ENCODE measurements at regions not wholly inside any gene's neighbourhood (a gene's known extent, or its start where the extent isn't known, plus 50 kb on each side); places are given as distances from the start of the nearest gene placed in this dataset.

- no peak overlapping the region for H3K27ac Mint-ChIP-seq
- H3K36me3 Mint-ChIP-seq: peaks cover 2% of the 10 kb centered on the region
- TF ChIP-seq CTCF (IDR thresholded peaks at IDR 0.05; ENCODE audit: unreplicated experiment): no peak
- peaks cover 28% of the 10 kb centered on the region for H3K27me3 Mint-ChIP-seq (ENCODE audit: low read depth)
- no peak for DNase-seq (ENCODE audit: low spot score in 2 of 2, unreplicated experiment in 2 of 2)
- H3K4me3 Mint-ChIP-seq: no peak overlapping the region
- H3K9me3 Mint-ChIP-seq: peaks cover 31% of the 10 kb centered on the region
- no peaks in the 10 kb centered on the region for H3K4me1 Mint-ChIP-seq
These were observed 109.0 kb upstream of the FSTL4 start for GRCh38 chr5:133721365-133721764.

- Mint-ChIP-seq H3K9me3 (peaks cover 31% of the 10 kb centered on the region), H3K27ac (no peak overlapping the region), H3K4me1 (no peaks in the 10 kb centered on the region), H3K36me3 (peaks cover 2% of the 10 kb centered on the region), H3K27me3 (ENCODE audit: low read depth) (peaks cover 36% of the 10 kb centered on the region), H3K4me3 (no peak overlapping the region)
- TF ChIP-seq CTCF (IDR thresholded peaks at IDR 0.05; ENCODE audit: unreplicated experiment): no peak
- no peak for DNase-seq (ENCODE audit: low spot score in 2 of 2, unreplicated experiment in 2 of 2)
These were observed 106.1 kb upstream of the FSTL4 start for GRCh38 chr5:133718457-133718856.

DNA sequence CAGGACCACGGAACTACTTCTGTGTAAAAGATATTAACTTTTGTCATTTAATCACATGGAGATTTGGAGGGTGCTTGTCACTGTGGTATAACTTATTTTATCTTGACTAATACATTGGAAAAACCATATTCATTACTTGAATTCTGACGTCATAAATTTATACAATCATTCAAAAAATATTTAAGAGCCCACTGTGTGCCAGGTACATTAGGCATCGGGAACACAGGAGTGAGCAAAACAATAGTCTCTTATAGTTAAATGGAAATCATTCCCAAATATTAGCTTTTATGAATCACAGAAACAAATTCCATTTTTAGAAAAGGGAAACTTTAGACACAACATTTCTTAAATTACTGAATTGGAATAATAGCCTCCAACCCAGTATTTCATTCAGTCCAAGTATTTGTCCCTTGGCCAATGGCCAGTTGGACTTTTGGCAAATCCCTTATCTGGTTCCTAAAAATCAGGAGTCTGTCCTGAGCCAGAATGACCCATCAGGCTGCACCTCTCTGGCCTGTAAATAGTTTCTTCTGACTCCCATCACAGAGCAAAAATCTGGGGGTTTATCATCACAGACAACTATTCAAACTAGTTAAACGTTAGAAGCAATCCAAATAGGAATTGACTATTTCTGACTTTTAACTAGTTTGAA is 104.3 kb upstream of the FSTL4 start:
- H3K27me3 Mint-ChIP-seq (ENCODE audit: low read depth): peaks cover 36% of the 10 kb centered on the region
- no peak for TF ChIP-seq CTCF (IDR thresholded peaks at IDR 0.05; ENCODE audit: unreplicated experiment)
- DNase-seq (ENCODE audit: low spot score in 2 of 2, unreplicated experiment in 2 of 2): no peak
- no peaks in the 10 kb centered on the region for H3K36me3 Mint-ChIP-seq
- peaks cover 18% of the 10 kb centered on the region for H3K9me3 Mint-ChIP-seq
- H3K4me3 Mint-ChIP-seq: no peak overlapping the region
- H3K27ac Mint-ChIP-seq: no peak overlapping the region
- no peaks in the 10 kb centered on the region for H3K4me1 Mint-ChIP-seq

GRCh38 chr5:133715616-133716015 is 103.3 kb upstream of the FSTL4 start:
- peaks cover 41% of the 10 kb centered on the region for H3K27me3 Mint-ChIP-seq (ENCODE audit: low read depth)
- H3K4me3 Mint-ChIP-seq: no peak overlapping the region
- H3K27ac Mint-ChIP-seq: no peak overlapping the region
- TF ChIP-seq CTCF (IDR thresholded peaks at IDR 0.05; ENCODE audit: unreplicated experiment): no peak
- H3K9me3 Mint-ChIP-seq: peaks cover 7% of the 10 kb centered on the region
- no peaks in the 10 kb centered on the region for H3K36me3 Mint-ChIP-seq
- DNase-seq (ENCODE audit: low spot score in 2 of 2, unreplicated experiment in 2 of 2): no peak
- H3K4me1 Mint-ChIP-seq: no peaks in the 10 kb centered on the region

- no peaks in the 10 kb centered on the region for H3K4me1 Mint-ChIP-seq
- no peak for TF ChIP-seq CTCF (IDR thresholded peaks at IDR 0.05; ENCODE audit: unreplicated experiment)
- H3K4me3 Mint-ChIP-seq: no peak overlapping the region
- H3K36me3 Mint-ChIP-seq: no peaks in the 10 kb centered on the region
- no peak for DNase-seq (ENCODE audit: low spot score in 2 of 2, unreplicated experiment in 2 of 2)
- peaks cover 4% of the 10 kb centered on the region for H3K9me3 Mint-ChIP-seq
- peaks cover 43% of the 10 kb centered on the region for H3K27me3 Mint-ChIP-seq (ENCODE audit: low read depth)
- H3K27ac Mint-ChIP-seq: no peak overlapping the region
These were observed 102.9 kb upstream of the FSTL4 start for GRCh38 chr5:133715216-133715615.

All from mesothelial cell of epicardium (in vitro differentiated cells).